ENCODE measurements at regions not wholly inside any gene's neighbourhood (a gene's known extent, or its start where the extent isn't known, plus 50 kb on each side); places are given as distances from the start of the nearest gene placed in this dataset.

DNA sequence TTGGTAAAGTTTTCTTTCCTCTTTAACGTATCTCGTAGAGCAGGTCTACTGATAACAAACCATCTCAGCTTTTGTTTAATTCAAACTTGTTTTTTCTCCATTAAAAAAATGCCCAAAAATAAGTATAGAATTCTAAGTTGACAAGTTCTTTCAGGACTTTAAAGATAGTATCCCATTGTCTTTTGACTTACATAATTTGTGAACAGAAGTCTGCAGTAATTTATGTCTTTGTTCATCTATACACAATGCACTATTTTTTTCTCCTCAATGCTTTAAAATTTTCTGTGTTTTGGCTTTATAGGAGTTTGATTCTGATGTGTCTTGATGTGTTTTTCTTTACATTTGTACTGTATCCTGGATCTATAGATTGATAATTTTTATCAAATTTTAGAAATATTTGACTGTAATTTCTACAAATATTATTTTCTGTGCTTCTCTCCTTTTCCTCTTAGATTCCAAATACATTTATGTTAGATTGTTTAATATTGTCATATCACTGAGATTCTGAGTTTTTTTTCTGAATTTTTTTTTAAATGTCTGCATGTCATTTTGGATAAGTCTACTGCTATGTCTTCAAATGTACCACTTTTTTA, 143.3 kb downstream of the FTCDNL1 start:
- in situ Hi-C loops (cut with MboI) (no loop called here), intact Hi-C loops (cut with micrococcal nuclease; ENCODE audit: unreplicated experiment) (loop anchor here (10.0 kb wide), 1 partner anchor 237 kb away; no protein-coding TSS in a partner anchor)
- FAIRE-seq = no peak
- Histone ChIP-seq H3K9me3 (replicated peaks; ENCODE audit: control insufficient read depth, insufficient read depth, low read length) (no peaks in the 10 kb centered on the region), H3K27me3 (replicated peaks in 1 of 2; ENCODE audit: control insufficient read depth in 2 of 2, insufficient read depth in 2 of 2, low read length in 1 of 2) (no peaks in the 10 kb centered on the region), H2AFZ (ENCODE audit: control insufficient read depth, low read depth, low read length) (no peak overlapping the region), H3K27ac (ENCODE audit: control insufficient read depth, insufficient read depth) (no peak overlapping the region), H3K4me1 (ENCODE audit: control insufficient read depth, insufficient read depth, low read length) (no peaks in the 10 kb centered on the region), H3K79me2 (ENCODE audit: control insufficient read depth, insufficient read depth, low read length) (no peaks in the 10 kb centered on the region), H3K9ac (ENCODE audit: control insufficient read depth, insufficient read depth, low read length) (no peak overlapping the region), H4K20me1 (ENCODE audit: control insufficient read depth, insufficient read depth) (no peaks in the 10 kb centered on the region), H3K4me2 (ENCODE audit: control insufficient read depth, insufficient read depth) (no peak overlapping the region), H3K4me3 (no peak overlapping the region), H3K36me3 (ENCODE audit: control insufficient read depth in 2 of 2, insufficient read depth in 2 of 2, low read length in 1 of 2) (no peaks in the 10 kb centered on the region)
- BruUV-seq (replicated peaks) = no TSS peak
- ChIA-PET SMC1A (ENCODE audit: uncharacterized antibody, unreplicated experiment) (no interaction called here), CTCF (no interaction called here), RAD21 (ENCODE audit: unreplicated experiment) (no interaction called here), POLR2A (no interaction called here)
- TF ChIP-seq SMAD5 (IDR thresholded peaks at IDR 0.05; ENCODE audit: low read depth) = no peak
- TF ChIP-seq PAX5 (IDR thresholded peaks at IDR 0.05; ENCODE audit: borderline replicate concordance, low read depth, low read length) = no peak
- TF ChIP-seq IRF4 (IDR thresholded peaks at IDR 0.05; ENCODE audit: low read depth, low read length) = no peak
- TF ChIP-seq PBX3 (IDR thresholded peaks at IDR 0.05; ENCODE audit: insufficient replicate concordance, low read depth, low read length) = no peak
- TF ChIP-seq BHLHE40 (IDR thresholded peaks at IDR 0.05; ENCODE audit: borderline replicate concordance in 1 of 2, low read depth in 2 of 2, low read length in 1 of 2) = no peak
- no peak for TF ChIP-seq TCF12 (IDR thresholded peaks at IDR 0.05; ENCODE audit: low read depth, low read length)
- no peak for TF ChIP-seq KAT2A (conservative IDR thresholded peaks at IDR 0.05; ENCODE audit: control insufficient read depth, low read depth, low read length)
- TF ChIP-seq STAT1 (conservative IDR thresholded peaks at IDR 0.05) = no peak
- TF ChIP-seq, protein P1, sequence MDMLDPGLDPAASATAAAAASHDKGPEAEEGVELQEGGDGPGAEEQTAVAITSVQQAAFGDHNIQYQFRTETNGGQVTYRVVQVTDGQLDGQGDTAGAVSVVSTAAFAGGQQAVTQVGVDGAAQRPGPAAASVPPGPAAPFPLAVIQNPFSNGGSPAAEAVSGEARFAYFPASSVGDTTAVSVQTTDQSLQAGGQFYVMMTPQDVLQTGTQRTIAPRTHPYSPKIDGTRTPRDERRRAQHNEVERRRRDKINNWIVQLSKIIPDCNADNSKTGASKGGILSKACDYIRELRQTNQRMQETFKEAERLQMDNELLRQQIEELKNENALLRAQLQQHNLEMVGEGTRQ (IDR thresholded peaks at IDR 0.05; ENCODE audit: borderline replicate concordance, low read depth, low read length) = no peak
- TF ChIP-seq MEF2B (IDR thresholded peaks at IDR 0.05; ENCODE audit: partially characterized antibody, poor library complexity, severe bottlenecking) = no peak
- no peak for TF ChIP-seq ELK1 (IDR thresholded peaks at IDR 0.05; ENCODE audit: low read depth, low read length)
- TF ChIP-seq, protein P2, sequence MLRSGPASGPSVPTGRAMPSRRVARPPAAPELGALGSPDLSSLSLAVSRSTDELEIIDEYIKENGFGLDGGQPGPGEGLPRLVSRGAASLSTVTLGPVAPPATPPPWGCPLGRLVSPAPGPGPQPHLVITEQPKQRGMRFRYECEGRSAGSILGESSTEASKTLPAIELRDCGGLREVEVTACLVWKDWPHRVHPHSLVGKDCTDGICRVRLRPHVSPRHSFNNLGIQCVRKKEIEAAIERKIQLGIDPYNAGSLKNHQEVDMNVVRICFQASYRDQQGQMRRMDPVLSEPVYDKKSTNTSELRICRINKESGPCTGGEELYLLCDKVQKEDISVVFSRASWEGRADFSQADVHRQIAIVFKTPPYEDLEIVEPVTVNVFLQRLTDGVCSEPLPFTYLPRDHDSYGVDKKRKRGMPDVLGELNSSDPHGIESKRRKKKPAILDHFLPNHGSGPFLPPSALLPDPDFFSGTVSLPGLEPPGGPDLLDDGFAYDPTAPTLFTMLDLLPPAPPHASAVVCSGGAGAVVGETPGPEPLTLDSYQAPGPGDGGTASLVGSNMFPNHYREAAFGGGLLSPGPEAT (IDR thresholded peaks at IDR 0.05; ENCODE audit: low read depth) = no peak
- 69% methylated on average over 2 of the region's 2 CpGs for WGBS (ENCODE audit: insufficient coverage, insufficient replicate concordance, low lambda C conversion rate, missing lambda C conversion rate)
- DNase-seq (ENCODE audit: low read depth, low spot score) = no peak
- no peak for ATAC-seq
